GM23248 (cell line): ENCODE measurements at regions not wholly inside any gene's neighbourhood (a gene's known extent, or its start where the extent isn't known, plus 50 kb on each side); places are given as distances from the start of the nearest gene placed in this dataset.

Experiments
- DNase-seq: peaks from one replicate; pipeline ENCODE4 v3.0.0-alpha.2; 2015
- H2AFZ ChIP-seq: fragments of 200-600 bp; sonication (generic); 2 replicates; pipeline ENCODE4 v1.6.1; 2016; ENCODE audit warnings: antibody characterized with exemption
- H3F3A ChIP-seq: fragments of 200-600 bp; sonication (generic); 2 replicates; pipeline ENCODE4 v1.6.1; 2016; ENCODE audit warnings: mild to moderate bottlenecking, antibody characterized with exemption, mixed run types; ENCODE audit not compliant: insufficient read depth
- H3K27ac ChIP-seq: fragments of 200-600 bp; sonication (generic); 2 replicates; pipeline ENCODE4 v1.5.1; 2016; ENCODE audit warnings: mild to moderate bottlenecking
- H3K27me3 ChIP-seq: fragments of 200-600 bp; sonication (generic); replicated peaks from 2 replicates; pipeline ENCODE4 v1.6.1; 2016; ENCODE audit warnings: mild to moderate bottlenecking; ENCODE audit not compliant: insufficient read depth
- H3K36me3 ChIP-seq: fragments of 200-600 bp; sonication (generic); 2 replicates; pipeline ENCODE4 v1.6.1; 2016; ENCODE audit warnings: low read depth, mild to moderate bottlenecking
- H3K4me1 ChIP-seq: fragments of 200-600 bp; sonication (generic); 2 replicates; pipeline ENCODE4 v1.6.1; 2016; ENCODE audit warnings: mild to moderate bottlenecking; ENCODE audit not compliant: insufficient read depth
- H3K4me2 ChIP-seq: fragments of 200-600 bp; sonication (generic); one replicate; pipeline ENCODE4 v1.6.1; 2016; ENCODE audit warnings: mild to moderate bottlenecking; ENCODE audit not compliant: unreplicated experiment
- H3K4me3 ChIP-seq: fragments of 200-600 bp; sonication (generic); 2 replicates; pipeline ENCODE4 v1.5.1; 2016; ENCODE audit warnings: mild to moderate bottlenecking
- H3K79me2 ChIP-seq: fragments of 200-600 bp; sonication (generic); 2 replicates; pipeline ENCODE4 v1.6.1; 2016; ENCODE audit warnings: mild to moderate bottlenecking; ENCODE audit not compliant: insufficient read depth
- H3K9ac ChIP-seq: fragments of 200-600 bp; sonication (generic); 2 replicates; pipeline ENCODE4 v1.6.1; 2016; ENCODE audit warnings: mild to moderate bottlenecking
- H3K9me2 ChIP-seq: fragments of 200-600 bp; sonication (generic); 2 replicates; pipeline ENCODE4 v1.6.1; 2016; ENCODE audit warnings: mixed run types, mild to moderate bottlenecking, moderate library complexity; ENCODE audit not compliant: insufficient read depth
- H3K9me3 ChIP-seq: fragments of 200-600 bp; sonication (generic); one replicate; pipeline ENCODE4 v1.6.1; 2017; ENCODE audit warnings: low read depth
- H4K20me1 ChIP-seq: fragments of 200-600 bp; sonication (generic); 2 replicates; pipeline ENCODE4 v1.6.0; 2016; ENCODE audit not compliant: insufficient read depth
- EZH2 ChIP-seq: fragments of 200-600 bp; sonication (generic); IDR thresholded peaks from 2 replicates; pipeline ENCODE4 v1.6.1; 2018; ENCODE audit warnings: antibody characterized with exemption, mild to moderate bottlenecking; ENCODE audit not compliant: insufficient read depth, poor library complexity, severe bottlenecking
- EZH2phosphoT487 ChIP-seq: fragments of 200-600 bp; sonication (generic); IDR thresholded peaks from 2 replicates; pipeline ENCODE4 v1.6.1; 2018; ENCODE audit warnings: antibody characterized with exemption, moderate library complexity, mild to moderate bottlenecking, low read depth; ENCODE audit not compliant: insufficient read depth
- WGBS, 2 experiments: methylation state at CpG; one replicate each; pipeline ENCODE4 v1.1.6; 2015 to 2017; ENCODE audit warnings: low lambda C conversion rate in 2 of 2, low coverage in 1 of 2; ENCODE audit errors: missing lambda C conversion rate in 2 of 2; 5-methylcytosine and 5-hydroxymethylcytosine counted together
- in situ Hi-C: fragments of 300-500 bp; cut with MboI; formaldehyde crosslinking; loops from 2 replicates; pipeline ENCODE4 v1.15.0; 2020

DNA sequence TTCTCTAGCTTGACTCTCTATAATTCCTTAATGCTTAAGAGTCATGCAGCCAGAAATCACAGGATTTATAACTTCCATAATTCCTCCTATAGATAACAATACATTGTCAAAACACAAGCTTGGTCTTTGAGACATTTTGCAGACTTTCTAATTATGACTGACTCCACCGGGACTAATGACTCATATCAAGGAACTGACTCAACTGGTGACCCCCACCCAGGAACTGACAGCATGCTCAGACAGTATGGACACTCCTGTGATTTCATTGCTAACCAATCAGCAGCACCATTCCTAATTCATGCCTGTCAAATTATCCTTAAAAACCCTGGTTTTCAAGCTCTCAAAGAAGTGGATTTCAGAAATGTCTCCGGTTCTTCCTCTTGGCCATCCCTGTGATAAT, 670.5 kb upstream of the IMPG1 start:
- in situ Hi-C loops: no loop called here
- WGBS, 2 experiments: 47 to 52% methylated on average over 2 of the region's 2 CpGs
- Histone ChIP-seq H4K20me1 (no peaks in the 10 kb centered on the region), H3K4me2 (no peak overlapping the region), H3K27me3 (no peaks in the 10 kb centered on the region), H3K9ac (no peak overlapping the region), H2AFZ (no peak overlapping the region), H3K27ac (no peak overlapping the region), H3F3A (no peaks in the 10 kb centered on the region), H3K4me3 (no peak overlapping the region), H3K4me1 (no peaks in the 10 kb centered on the region), H3K36me3 (no peaks in the 10 kb centered on the region), H3K79me2 (no peaks in the 10 kb centered on the region), H3K9me3 (no peaks in the 10 kb centered on the region), H3K9me2 (no peaks in the 10 kb centered on the region)
- TF ChIP-seq EZH2 (no peak), EZH2phosphoT487 (no peak)
- no peak for DNase-seq

DNA sequence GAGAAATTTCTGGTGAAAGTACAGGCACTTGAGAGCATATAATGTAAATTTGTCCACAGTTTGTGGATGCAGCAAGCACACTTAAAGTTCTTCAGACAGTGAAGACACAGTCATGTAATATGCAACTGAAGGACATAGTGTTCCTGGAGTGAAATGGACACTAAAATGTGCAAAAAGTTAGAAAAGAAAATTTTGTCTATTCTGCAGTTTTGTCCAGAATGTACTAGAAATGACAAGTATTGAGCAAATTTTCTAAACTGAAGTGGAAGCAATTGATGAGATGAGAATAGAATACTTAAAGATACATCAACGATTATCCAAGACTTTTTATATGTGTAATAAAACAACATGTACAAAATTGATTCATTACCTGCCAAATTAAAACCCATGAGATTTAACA, 647.0 kb upstream of the IMPG1 start:
- 22 to 40% methylated on average over 1 of the region's 1 CpG for WGBS, 2 experiments
- no peaks in the 10 kb centered on the region for H3K9me2 ChIP-seq
- TF ChIP-seq EZH2 (no peak), EZH2phosphoT487 (no peak)
- H3F3A ChIP-seq: no peaks in the 10 kb centered on the region
- H3K9ac ChIP-seq: no peak overlapping the region
- no peak for DNase-seq
- no peaks in the 10 kb centered on the region for H3K4me1 ChIP-seq
- H3K4me2 ChIP-seq: no peak overlapping the region
- 0 out of 2 replicates have a peak, but pooled peaks cover 4% of the 10 kb centered on the region for H3K27me3 ChIP-seq
- no peaks in the 10 kb centered on the region for H3K9me3 ChIP-seq
- no peaks in the 10 kb centered on the region for H3K36me3 ChIP-seq
- no peaks in the 10 kb centered on the region for H4K20me1 ChIP-seq
- no peak overlapping the region for H3K4me3 ChIP-seq
- no peaks in the 10 kb centered on the region for H3K79me2 ChIP-seq
- H3K27ac ChIP-seq: no peak overlapping the region
- H2AFZ ChIP-seq: no peak overlapping the region
- in situ Hi-C loops: no loop called here

DNA sequence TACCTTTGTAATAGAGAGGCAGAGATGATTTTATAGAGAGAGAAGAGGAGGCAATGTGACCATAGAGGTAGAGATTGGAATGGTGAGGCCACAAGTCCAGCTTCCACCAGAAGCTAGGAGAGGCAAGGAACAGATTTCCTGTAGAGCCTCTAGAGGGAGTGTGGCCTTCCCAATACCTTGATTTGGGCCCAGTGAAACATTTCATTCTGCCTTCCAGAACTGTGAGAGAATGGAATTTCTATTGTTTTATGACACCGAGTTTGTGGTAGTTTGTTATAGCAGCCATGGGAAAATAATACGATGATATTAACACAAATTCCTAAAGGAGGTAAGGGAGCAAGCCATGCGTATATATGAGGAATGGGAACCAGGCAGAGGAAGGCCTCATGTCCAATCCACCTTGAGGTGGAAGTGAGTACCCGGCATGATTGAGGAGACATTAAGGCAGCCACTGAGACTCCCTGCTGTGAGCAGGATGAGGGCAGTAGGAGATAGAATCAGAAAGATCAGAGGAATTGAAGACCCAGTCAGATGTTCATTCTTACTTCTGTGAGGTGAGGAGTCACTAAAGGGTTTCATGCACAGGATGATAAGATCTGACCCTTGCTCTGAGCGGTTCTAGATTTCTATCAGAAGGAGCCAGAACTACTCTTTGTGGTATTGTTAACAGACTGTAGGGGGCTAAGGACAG, 636.3 kb upstream of the IMPG1 start:
- no peak for TF ChIP-seq EZH2
- TF ChIP-seq EZH2phosphoT487: no peak
- no peaks in the 10 kb centered on the region for H3K9me3 ChIP-seq
- H3F3A ChIP-seq: no peaks in the 10 kb centered on the region
- H3K27me3 ChIP-seq: no peaks in the 10 kb centered on the region
- H4K20me1 ChIP-seq: no peaks in the 10 kb centered on the region
- H3K4me2 ChIP-seq: no peak overlapping the region
- peak; percentile 18 for DNase-seq
- H3K79me2 ChIP-seq: no peaks in the 10 kb centered on the region
- H3K9ac ChIP-seq: no peak overlapping the region
- H3K36me3 ChIP-seq: no peaks in the 10 kb centered on the region
- no peak overlapping the region for H3K27ac ChIP-seq
- H2AFZ ChIP-seq: no peak overlapping the region
- H3K4me1 ChIP-seq: no peaks in the 10 kb centered on the region
- no peak overlapping the region for H3K4me3 ChIP-seq
- WGBS, 2 experiments: 58 to 62% methylated on average over 5 of the region's 5 CpGs
- no peaks in the 10 kb centered on the region for H3K9me2 ChIP-seq
- in situ Hi-C loops: no loop called here

DNA sequence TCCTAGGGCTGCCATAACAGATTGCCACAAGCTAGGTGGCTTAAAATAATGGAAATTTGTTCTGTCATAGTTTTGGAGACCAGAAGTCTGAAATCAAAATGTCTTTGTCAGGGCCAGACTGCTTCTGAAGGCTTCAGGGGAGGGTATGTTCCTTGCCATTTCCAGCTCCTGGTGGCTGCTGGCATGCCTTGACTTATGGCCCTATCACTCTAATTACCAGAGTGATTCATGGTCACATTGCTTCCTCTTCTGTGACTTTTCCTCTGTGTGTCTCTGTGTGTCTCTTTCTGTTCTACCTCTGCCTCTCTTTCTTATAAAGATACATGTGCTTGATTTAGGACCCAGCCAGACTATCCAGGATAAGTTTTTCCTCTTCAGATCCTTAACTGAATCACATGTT, 635.2 kb upstream of the IMPG1 start:
- in situ Hi-C loops: no loop called here
- Histone ChIP-seq H3K9me2 (no peaks in the 10 kb centered on the region), H3K4me1 (no peaks in the 10 kb centered on the region), H3K27ac (no peak overlapping the region), H3F3A (no peaks in the 10 kb centered on the region), H4K20me1 (no peaks in the 10 kb centered on the region), H2AFZ (no peak overlapping the region), H3K79me2 (no peaks in the 10 kb centered on the region), H3K9ac (no peak overlapping the region), H3K9me3 (no peaks in the 10 kb centered on the region), H3K4me2 (no peak overlapping the region), H3K4me3 (no peak overlapping the region), H3K27me3 (no peaks in the 10 kb centered on the region), H3K36me3 (no peaks in the 10 kb centered on the region)
- TF ChIP-seq EZH2phosphoT487 (no peak), EZH2 (no peak)
- no peak for DNase-seq

DNA sequence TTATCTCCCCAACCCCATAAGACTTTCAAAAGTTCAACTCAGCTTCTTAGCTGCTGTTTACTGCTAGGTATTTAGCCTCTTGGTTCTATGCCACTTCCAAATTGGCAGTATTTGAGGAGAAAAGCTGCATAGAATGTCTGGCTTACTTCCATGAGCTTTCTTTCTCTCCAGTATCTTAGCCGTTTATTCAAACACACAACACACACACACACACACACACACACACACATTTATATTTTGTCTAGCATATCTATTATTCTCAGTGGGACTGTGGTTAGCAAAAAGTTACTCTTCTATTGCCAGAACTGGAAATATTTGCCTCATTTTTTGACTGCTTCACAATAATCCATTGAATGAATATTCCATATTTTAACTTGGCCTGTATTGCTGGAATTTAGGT, 634.2 kb upstream of the IMPG1 start:
- in situ Hi-C loops: no loop called here
- H3F3A ChIP-seq: no peaks in the 10 kb centered on the region
- 0 to 21% methylated on average over 1 of the region's 1 CpG for WGBS, 2 experiments
- H3K36me3 ChIP-seq: no peaks in the 10 kb centered on the region
- no peak overlapping the region for H3K4me2 ChIP-seq
- no peaks in the 10 kb centered on the region for H3K79me2 ChIP-seq
- no peaks in the 10 kb centered on the region for H3K4me1 ChIP-seq
- no peaks in the 10 kb centered on the region for H4K20me1 ChIP-seq
- no peak overlapping the region for H3K4me3 ChIP-seq
- TF ChIP-seq EZH2phosphoT487 (no peak), EZH2 (no peak)
- H3K27ac ChIP-seq: no peak overlapping the region
- no peaks in the 10 kb centered on the region for H3K9me2 ChIP-seq
- no peak overlapping the region for H2AFZ ChIP-seq
- no peaks in the 10 kb centered on the region for H3K9me3 ChIP-seq
- H3K9ac ChIP-seq: no peak overlapping the region
- DNase-seq: no peak
- no peaks in the 10 kb centered on the region for H3K27me3 ChIP-seq
